ENCODE measurements at regions not wholly inside any gene's neighbourhood (a gene's known extent, or its start where the extent isn't known, plus 50 kb on each side); places are given as distances from the start of the nearest gene placed in this dataset.

DNA sequence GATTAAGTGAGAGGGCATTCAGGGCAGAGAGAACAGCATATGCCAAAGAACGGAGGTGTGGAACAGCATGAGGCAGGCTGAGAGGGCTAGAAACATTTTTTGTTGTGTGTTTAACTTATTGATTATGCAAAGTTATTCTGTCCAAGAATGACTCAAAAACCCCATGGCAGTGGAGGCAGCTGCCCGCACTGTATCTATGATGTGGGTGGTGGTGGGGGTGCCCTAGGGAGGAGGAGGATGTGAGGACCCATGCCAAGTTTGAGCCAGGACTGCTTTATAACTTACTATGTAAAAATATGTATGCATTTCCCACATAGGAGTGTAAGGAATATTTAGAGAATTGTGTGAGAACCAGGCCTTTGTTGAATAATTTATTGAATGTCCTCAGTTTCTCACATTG, 85.4 kb upstream of the GNAZ start:
- no peak for TF ChIP-seq EP300 (IDR thresholded peaks at IDR 0.05)
- TF ChIP-seq, protein P1, sequence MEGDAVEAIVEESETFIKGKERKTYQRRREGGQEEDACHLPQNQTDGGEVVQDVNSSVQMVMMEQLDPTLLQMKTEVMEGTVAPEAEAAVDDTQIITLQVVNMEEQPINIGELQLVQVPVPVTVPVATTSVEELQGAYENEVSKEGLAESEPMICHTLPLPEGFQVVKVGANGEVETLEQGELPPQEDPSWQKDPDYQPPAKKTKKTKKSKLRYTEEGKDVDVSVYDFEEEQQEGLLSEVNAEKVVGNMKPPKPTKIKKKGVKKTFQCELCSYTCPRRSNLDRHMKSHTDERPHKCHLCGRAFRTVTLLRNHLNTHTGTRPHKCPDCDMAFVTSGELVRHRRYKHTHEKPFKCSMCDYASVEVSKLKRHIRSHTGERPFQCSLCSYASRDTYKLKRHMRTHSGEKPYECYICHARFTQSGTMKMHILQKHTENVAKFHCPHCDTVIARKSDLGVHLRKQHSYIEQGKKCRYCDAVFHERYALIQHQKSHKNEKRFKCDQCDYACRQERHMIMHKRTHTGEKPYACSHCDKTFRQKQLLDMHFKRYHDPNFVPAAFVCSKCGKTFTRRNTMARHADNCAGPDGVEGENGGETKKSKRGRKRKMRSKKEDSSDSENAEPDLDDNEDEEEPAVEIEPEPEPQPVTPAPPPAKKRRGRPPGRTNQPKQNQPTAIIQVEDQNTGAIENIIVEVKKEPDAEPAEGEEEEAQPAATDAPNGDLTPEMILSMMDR (IDR thresholded peaks at IDR 0.05): no peak
- no peak for TF ChIP-seq POLR2A (IDR thresholded peaks at IDR 0.05)
